Thoracic aorta (tissue), 2 donors: ENCODE measurements at regions not wholly inside any gene's neighbourhood (a gene's known extent, or its start where the extent isn't known, plus 50 kb on each side); places are given as distances from the start of the nearest gene placed in this dataset.

Experiments used
- ATAC-seq: fragments of 150-250 bp; one replicate; pipeline ENCODE4 v1.8.0; 2017; ENCODE audit warnings: low read depth; ENCODE audit not compliant: insufficient number of reproducible peaks, low FRiP score
- DNase-seq: peaks from one replicate; pipeline ENCODE4 v3.0.0-alpha.2; 2020; ENCODE audit warnings: low spot score
- H3K27ac ChIP-seq, 2 donors: fragments of 200-600 bp; sonication (generic); 1 replicate in 1 of 2; 2 replicates in 1 of 2; pipeline ENCODE4 v1.5.1; 2016; ENCODE audit warnings: mild to moderate bottlenecking in 2 of 2, moderate library complexity in 2 of 2
- H3K27me3 ChIP-seq: fragments of 200-600 bp; sonication (generic); replicated peaks from 2 replicates; pipeline ENCODE4 v1.6.0; 2016; ENCODE audit warnings: mild to moderate bottlenecking; ENCODE audit not compliant: insufficient read depth
- H3K36me3 ChIP-seq: fragments of 200-600 bp; sonication (generic); one replicate; pipeline ENCODE4 v1.5.1; 2016
- H3K4me1 ChIP-seq, 2 donors: fragments of 200-600 bp; sonication (generic); 1 replicate in 1 of 2; 2 replicates in 1 of 2; pipeline versions ENCODE4 v1.5.1 to v1.6.0; 2016; ENCODE audit warnings: low read depth in 2 of 2, mild to moderate bottlenecking in 1 of 2; ENCODE audit not compliant: control insufficient read depth in 1 of 2
- H3K4me3 ChIP-seq: fragments of 200-600 bp; sonication (generic); 2 replicates; pipeline ENCODE4 v1.5.1; 2016; ENCODE audit warnings: mild to moderate bottlenecking
- H3K9me3 ChIP-seq: fragments of 200-600 bp; sonication (generic); 2 replicates; pipeline ENCODE4 v1.5.1; 2016
- TF ChIP-seq, protein P1 (sequence below): fragments of 200-600 bp; sonication (generic); IDR thresholded peaks from one replicate; pipeline ENCODE4 v1.5.1; 2019; ENCODE audit warnings: antibody characterized with exemption

GRCh38 chr11:109350091-109350490 lies 71.9 kb upstream of the C11orf87 start:
- H3K27ac ChIP-seq = no peak overlapping the region
- DNase-seq (no peak), ATAC-seq (no peak)
- H3K4me3 ChIP-seq = no peak overlapping the region
- H3K4me1 ChIP-seq = no peaks in the 10 kb centered on the region
- H3K9me3 ChIP-seq = no peaks in the 10 kb centered on the region
- TF ChIP-seq, protein P1, sequence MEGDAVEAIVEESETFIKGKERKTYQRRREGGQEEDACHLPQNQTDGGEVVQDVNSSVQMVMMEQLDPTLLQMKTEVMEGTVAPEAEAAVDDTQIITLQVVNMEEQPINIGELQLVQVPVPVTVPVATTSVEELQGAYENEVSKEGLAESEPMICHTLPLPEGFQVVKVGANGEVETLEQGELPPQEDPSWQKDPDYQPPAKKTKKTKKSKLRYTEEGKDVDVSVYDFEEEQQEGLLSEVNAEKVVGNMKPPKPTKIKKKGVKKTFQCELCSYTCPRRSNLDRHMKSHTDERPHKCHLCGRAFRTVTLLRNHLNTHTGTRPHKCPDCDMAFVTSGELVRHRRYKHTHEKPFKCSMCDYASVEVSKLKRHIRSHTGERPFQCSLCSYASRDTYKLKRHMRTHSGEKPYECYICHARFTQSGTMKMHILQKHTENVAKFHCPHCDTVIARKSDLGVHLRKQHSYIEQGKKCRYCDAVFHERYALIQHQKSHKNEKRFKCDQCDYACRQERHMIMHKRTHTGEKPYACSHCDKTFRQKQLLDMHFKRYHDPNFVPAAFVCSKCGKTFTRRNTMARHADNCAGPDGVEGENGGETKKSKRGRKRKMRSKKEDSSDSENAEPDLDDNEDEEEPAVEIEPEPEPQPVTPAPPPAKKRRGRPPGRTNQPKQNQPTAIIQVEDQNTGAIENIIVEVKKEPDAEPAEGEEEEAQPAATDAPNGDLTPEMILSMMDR = no peak
- no peaks in the 10 kb centered on the region for H3K27me3 ChIP-seq
- no peaks in the 10 kb centered on the region for H3K36me3 ChIP-seq

- no peak for ATAC-seq
- no peak overlapping the region for H3K27ac ChIP-seq
- no peaks in the 10 kb centered on the region for H3K9me3 ChIP-seq
- no peak overlapping the region for H3K4me3 ChIP-seq
- TF ChIP-seq, protein P1 = no peak
- DNase-seq = no peak
- no peaks in the 10 kb centered on the region for H3K36me3 ChIP-seq
- no peaks in the 10 kb centered on the region for H3K27me3 ChIP-seq
- no peaks in the 10 kb centered on the region for H3K4me1 ChIP-seq
Measured at GRCh38 chr11:109362059-109362458, 59.9 kb upstream of the C11orf87 start.

- Histone ChIP-seq H3K9me3 (no peaks in the 10 kb centered on the region), H3K36me3 (no peaks in the 10 kb centered on the region), H3K4me1 (no peaks in the 10 kb centered on the region), H3K27me3 (no peaks in the 10 kb centered on the region), H3K27ac (no peak overlapping the region), H3K4me3 (no peak overlapping the region)
- DNase-seq = no peak
- TF ChIP-seq, protein P1 = no peak
- no peak for ATAC-seq
Measured at GRCh38 chr11:109363682-109364081, 58.3 kb upstream of the C11orf87 start.

DNA sequence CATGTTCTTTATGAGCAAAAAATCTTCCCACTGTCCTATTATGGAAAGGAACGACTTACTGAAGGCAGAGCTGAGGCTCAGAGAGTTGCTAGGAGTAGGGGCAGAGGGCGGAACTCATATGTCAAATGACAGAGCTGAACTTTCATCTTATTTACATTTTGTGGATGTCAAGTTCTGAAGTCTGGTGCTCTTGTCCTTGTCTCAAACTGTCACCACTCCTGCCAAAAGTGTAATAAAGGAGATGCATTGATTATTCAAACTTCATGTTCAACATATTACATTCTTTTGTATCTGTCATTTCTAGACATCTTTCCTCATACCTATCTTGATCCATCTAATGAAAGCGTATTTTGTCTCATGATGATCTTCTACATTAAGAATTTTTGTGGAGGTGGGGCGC lies 57.1 kb upstream of the C11orf87 start:
- no peaks in the 10 kb centered on the region for H3K4me1 ChIP-seq
- no peak for ATAC-seq
- no peaks in the 10 kb centered on the region for H3K27me3 ChIP-seq
- no peaks in the 10 kb centered on the region for H3K9me3 ChIP-seq
- H3K27ac ChIP-seq = no peak overlapping the region
- no peaks in the 10 kb centered on the region for H3K36me3 ChIP-seq
- H3K4me3 ChIP-seq = no peak overlapping the region
- no peak for DNase-seq
- TF ChIP-seq, protein P1 = no peak

DNA sequence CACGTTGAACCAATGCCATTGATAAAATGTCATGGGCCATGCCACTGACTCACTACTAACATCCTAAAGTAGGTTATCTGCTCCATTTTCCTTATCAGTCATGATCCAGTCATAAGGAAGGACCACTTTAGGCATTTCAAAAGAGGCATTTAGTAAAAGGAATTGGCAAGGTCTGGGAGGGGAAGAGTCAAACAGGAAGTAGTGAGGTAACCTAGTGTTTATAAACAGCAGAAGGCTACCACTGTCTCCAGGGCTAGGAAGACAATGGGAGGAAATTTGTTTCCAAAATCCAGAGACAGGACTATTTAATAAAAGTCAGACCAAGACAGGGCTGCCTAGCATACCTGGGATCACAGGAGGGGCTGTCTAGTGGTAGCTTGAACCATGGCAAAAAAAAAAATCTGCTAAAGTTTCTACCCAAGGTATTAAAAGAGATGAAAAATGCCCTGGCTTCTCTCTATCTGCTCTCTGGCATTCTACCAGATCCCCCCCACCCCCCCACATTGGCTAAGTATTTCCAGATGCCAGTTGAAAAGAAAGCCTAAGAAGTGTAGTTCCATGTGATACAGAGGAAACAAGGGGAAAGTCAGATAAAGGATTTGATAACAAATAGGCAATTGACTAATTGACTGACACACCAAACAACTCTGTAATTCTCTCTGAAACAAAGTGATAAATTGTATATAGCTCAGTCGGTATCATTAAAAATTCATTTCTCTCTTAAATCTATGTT lies 50.4 kb upstream of the C11orf87 start:
- no peak overlapping the region for H3K4me3 ChIP-seq
- no peaks in the 10 kb centered on the region for H3K4me1 ChIP-seq
- no peaks in the 10 kb centered on the region for H3K36me3 ChIP-seq
- no peak overlapping the region for H3K27ac ChIP-seq
- no peaks in the 10 kb centered on the region for H3K9me3 ChIP-seq
- H3K27me3 ChIP-seq = no peaks in the 10 kb centered on the region
- DNase-seq = no peak
- ATAC-seq = no peak
- TF ChIP-seq, protein P1 = no peak
